ENCODE measurements at regions not wholly inside any gene's neighbourhood (a gene's known extent, or its start where the extent isn't known, plus 50 kb on each side); places are given as distances from the start of the nearest gene placed in this dataset.
"Not testable (repeated sequence)": the region's sequence is repeated elsewhere in the genome, so short reads cannot be mapped to it uniquely, and the experiment has no call there.

- DNase-seq: no peak
These were observed 162.6 kb upstream of the MAGI2 start for GRCh38 chr7:79615871-79616640.

GRCh38 chr7:79615466-79615865 lies 162.0 kb upstream of the MAGI2 start:
- no peak for DNase-seq

GRCh38 chr7:79612903-79613302 lies 159.4 kb upstream of the MAGI2 start:
- DNase-seq: no peak

GRCh38 chr7:79612022-79612421 lies 158.6 kb upstream of the MAGI2 start:
- peak; percentile 36 for DNase-seq

- DNase-seq: no peak
These were observed 157.4 kb upstream of the MAGI2 start for GRCh38 chr7:79610748-79611304.

GRCh38 chr7:79610313-79610712 lies 156.8 kb upstream of the MAGI2 start:
- DNase-seq: no peak

GRCh38 chr7:79608005-79608404 lies 154.5 kb upstream of the MAGI2 start:
- no peak for DNase-seq

- no peak for DNase-seq
These were observed 151.4 kb upstream of the MAGI2 start for GRCh38 chr7:79604841-79605240.

- DNase-seq: peak; percentile 60
These were observed 144.9 kb upstream of the MAGI2 start for GRCh38 chr7:79598351-79598750.

- not testable (repeated sequence) for DNase-seq
These were observed 141.2 kb upstream of the MAGI2 start for GRCh38 chr7:79594671-79595070.

- DNase-seq: peak; percentile 81
These were observed 140.4 kb upstream of the MAGI2 start for GRCh38 chr7:79593866-79594301.

- no peak for DNase-seq
These were observed 137.6 kb upstream of the MAGI2 start for GRCh38 chr7:79590916-79591623.

GRCh38 chr7:79590391-79590790 lies 136.9 kb upstream of the MAGI2 start:
- DNase-seq: no peak

- no peak for DNase-seq
These were observed 117.4 kb upstream of the MAGI2 start for GRCh38 chr7:79570903-79571302.

GRCh38 chr7:79563821-79564522 lies 110.5 kb upstream of the MAGI2 start:
- no peak for DNase-seq

- no peak for DNase-seq
These were observed 102.1 kb upstream of the MAGI2 start for GRCh38 chr7:79555571-79555970.

- no peak for DNase-seq
These were observed 100.5 kb upstream of the MAGI2 start for GRCh38 chr7:79553811-79554555.

GRCh38 chr7:79552463-79552862 lies 99.0 kb upstream of the MAGI2 start:
- DNase-seq: no peak

- no peak for DNase-seq
These were observed 95.3 kb upstream of the MAGI2 start for GRCh38 chr7:79548727-79549126.

GRCh38 chr7:79547132-79547531 lies 93.7 kb upstream of the MAGI2 start:
- DNase-seq: no peak

- no peak for DNase-seq
These were observed 87.1 kb upstream of the MAGI2 start for GRCh38 chr7:79540592-79540991.

- no peak for DNase-seq
These were observed 80.7 kb upstream of the MAGI2 start for GRCh38 chr7:79534128-79534527.

Measured in COR-L47 (cell line).